IMR-90 (cell line): ENCODE measurements at regions not wholly inside any gene's neighbourhood (a gene's known extent, or its start where the extent isn't known, plus 50 kb on each side); places are given as distances from the start of the nearest gene placed in this dataset.

ENCODE experiments used
- ATAC-seq: fragments of 200-7000 bp; cut with Tn5 transposase; 2 replicates; pipeline ENCODE4 v1.9.1; 2020; ENCODE audit warnings: low read depth, mild to moderate bottlenecking, moderate library complexity
- BruUV-seq: library from RNA; stranded (reverse); fragments of 400-500 nt; replicated peaks from 2 replicates; lab custom pipeline; 2021; lab: Mats Ljungman, UMichigan
- CTCF ChIA-PET: fragments of 300-600 bp; formaldehyde crosslinking; extraction: SDS; loops from one replicate; lab custom pipeline; 2021; ENCODE audit warnings: antibody characterized with exemption; lab: Yijun Ruan, JAX
- POLR2A ChIA-PET: fragments of 300-600 bp; sonication (Branson Sonifier 250); formaldehyde crosslinking; loops from one replicate; lab custom pipeline; 2022; ENCODE audit warnings: antibody characterized with exemption; ENCODE audit not compliant: unreplicated experiment; lab: Charles Lee
- DNase-seq: peaks from one replicate; pipeline ENCODE4 v3.0.0; 2013
- H2AFZ ChIP-seq: replicated peaks from 2 replicates; pipeline ENCODE3; 2013; ENCODE audit warnings: low read length, mild to moderate bottlenecking; ENCODE audit not compliant: poor library complexity
- H2AK5ac ChIP-seq: 2 replicates; pipeline ENCODE4 v1.6.1; 2013; ENCODE audit warnings: low read depth, low read length, inconsistent platforms
- H2AK9ac ChIP-seq: replicated peaks from 2 replicates; pipeline ENCODE3; 2013; ENCODE audit warnings: mild to moderate bottlenecking, low read depth, low read length, moderate library complexity; ENCODE audit not compliant: poor library complexity
- H2BK120ac ChIP-seq: 2 replicates; pipeline ENCODE4 v1.6.1; 2013; ENCODE audit warnings: low read depth, low read length, inconsistent platforms
- H2BK15ac ChIP-seq: 3 replicates; pipeline ENCODE4 v1.6.1; 2013; ENCODE audit warnings: low read depth, low read length, inconsistent platforms
- H2BK20ac ChIP-seq: 2 replicates; pipeline ENCODE4 v1.6.1; 2013; ENCODE audit warnings: low read depth, mild to moderate bottlenecking, inconsistent platforms, low read length, moderate library complexity
- H2BK5ac ChIP-seq: 2 replicates; pipeline ENCODE4 v1.6.1; 2013; ENCODE audit warnings: mild to moderate bottlenecking, low read depth, low read length, inconsistent platforms; ENCODE audit not compliant: poor library complexity, severe bottlenecking
- H3K14ac ChIP-seq: replicated peaks from 2 replicates; pipeline ENCODE4 v1.6.1; 2013; ENCODE audit warnings: low read depth, low read length, inconsistent platforms
- H3K18ac ChIP-seq: 2 replicates; pipeline ENCODE4 v1.6.1; 2013; ENCODE audit warnings: low read depth, low read length, control low read depth
- H3K23ac ChIP-seq: 2 replicates; pipeline ENCODE4 v1.6.1; 2013; ENCODE audit warnings: low read depth, low read length, inconsistent platforms
- H3K27ac ChIP-seq: 2 replicates; pipeline ENCODE4 v1.5.1; 2013; ENCODE audit warnings: mild to moderate bottlenecking, control low read depth, low read length; ENCODE audit not compliant: insufficient read depth
- H3K27me3 ChIP-seq: 2 replicates; pipeline ENCODE4 v1.6.1; 2013; ENCODE audit warnings: low read length; ENCODE audit not compliant: control insufficient read depth, insufficient read depth
- H3K36me3 ChIP-seq: 2 replicates; pipeline ENCODE4 v1.6.1; 2013; ENCODE audit warnings: low read length, mixed read lengths; ENCODE audit not compliant: control insufficient read depth, insufficient read depth
- H3K4ac ChIP-seq: 2 replicates; pipeline ENCODE4 v1.6.1; 2013; ENCODE audit warnings: low read depth, low read length, inconsistent platforms
- H3K4me1 ChIP-seq: 2 replicates; pipeline ENCODE4 v1.6.1; 2013; ENCODE audit warnings: low read length, mixed read lengths; ENCODE audit not compliant: control insufficient read depth, insufficient read depth
- H3K4me2 ChIP-seq: 2 replicates; pipeline ENCODE4 v1.6.1; 2013; ENCODE audit warnings: low read depth, mild to moderate bottlenecking, control low read depth, low read length, moderate library complexity
- H3K4me3 ChIP-seq: 2 replicates; pipeline ENCODE4 v1.5.1; 2013; ENCODE audit warnings: low read depth, mild to moderate bottlenecking, control low read depth, low read length, moderate library complexity; ENCODE audit not compliant: insufficient read depth
- H3K56ac ChIP-seq: 2 replicates; pipeline ENCODE4 v1.6.1; 2013; ENCODE audit warnings: low read length, inconsistent platforms; ENCODE audit not compliant: insufficient read depth; ENCODE audit errors: extremely low read depth
- H3K79me1 ChIP-seq, 2 experiments: 2 replicates each; pipeline ENCODE4 v1.6.1; 2013; ENCODE audit warnings: low read length in 2 of 2, inconsistent platforms in 1 of 2, low read depth in 1 of 2
- H3K9ac ChIP-seq: 2 replicates; pipeline ENCODE4 v1.6.1; 2013; ENCODE audit warnings: low read depth, low read length, control low read depth
- H3K9me1 ChIP-seq: 2 replicates; pipeline ENCODE4 v1.6.1; 2013; ENCODE audit warnings: low read length, inconsistent platforms; ENCODE audit not compliant: insufficient read depth
- H3K9me3 ChIP-seq: 2 replicates; pipeline ENCODE4 v1.6.1; 2013; ENCODE audit warnings: low read length; ENCODE audit not compliant: control insufficient read depth, insufficient read depth
- H4K20me1 ChIP-seq: 2 replicates; pipeline ENCODE4 v1.6.1; 2013; ENCODE audit warnings: low read length, inconsistent platforms; ENCODE audit not compliant: insufficient read depth
- H4K5ac ChIP-seq: 2 replicates; pipeline ENCODE4 v1.6.1; 2013; ENCODE audit warnings: mild to moderate bottlenecking, low read depth, low read length, control low read depth
- H4K8ac ChIP-seq, 2 experiments: 2 replicates each; pipeline ENCODE4 v1.6.1; 2013; ENCODE audit warnings: low read depth in 2 of 2, low read length in 2 of 2, control low read depth in 1 of 2, inconsistent platforms in 1 of 2
- H4K91ac ChIP-seq: 2 replicates; pipeline ENCODE4 v1.6.1; 2013; ENCODE audit warnings: low read depth, low read length, inconsistent platforms; ENCODE audit not compliant: insufficient read depth
- BHLHE40 ChIP-seq: fragments of 150-350 bp; IDR thresholded peaks from 2 replicates; pipeline ENCODE4 v1.6.1; 2016; ENCODE audit warnings: mild to moderate bottlenecking, low read depth, low read length
- CHD1 ChIP-seq: IDR thresholded peaks from 2 replicates; pipeline ENCODE4 v1.6.1; 2012; ENCODE audit warnings: low read depth, low read length, improper control_type of control experiment
- MAFK ChIP-seq: IDR thresholded peaks from 2 replicates; pipeline ENCODE4 v1.6.1; 2012; ENCODE audit warnings: low read depth, low read length, improper control_type of control experiment
- MXI1 ChIP-seq: IDR thresholded peaks from 2 replicates; pipeline ENCODE4 v1.6.1; 2012; ENCODE audit warnings: low read depth, mild to moderate bottlenecking, low read length, moderate library complexity, borderline replicate concordance
- NFE2L2 ChIP-seq: fragments of 150-350 bp; IDR thresholded peaks from 2 replicates; pipeline ENCODE4 v1.6.1; 2016; ENCODE audit warnings: low read depth, mild to moderate bottlenecking, low read length
- POLR2A ChIP-seq: IDR thresholded peaks from 2 replicates; pipeline ENCODE4 v1.6.1; 2012; ENCODE audit warnings: mild to moderate bottlenecking, low read depth, low read length
- RAD21 ChIP-seq: IDR thresholded peaks from 2 replicates; pipeline ENCODE4 v1.6.1; 2012; ENCODE audit warnings: low read length, improper control_type of control experiment
- RCOR1 ChIP-seq: IDR thresholded peaks from 2 replicates; pipeline ENCODE4 v1.6.1; 2012; ENCODE audit warnings: mild to moderate bottlenecking, low read length, improper control_type of control experiment; ENCODE audit not compliant: insufficient replicate concordance
- RFX5 ChIP-seq: IDR thresholded peaks from 2 replicates; pipeline ENCODE4 v1.8.0; 2012; ENCODE audit warnings: low read depth, mild to moderate bottlenecking, low read length, moderate library complexity
- WGBS, 2 experiments: methylation state at CpG; one replicate each; pipeline versions ENCODE4 v1.1.5 to v1.1.7; 2013; ENCODE audit warnings: missing lambda C conversion rate in 2 of 2; ENCODE audit not compliant: insufficient read length in 1 of 2; ENCODE audit errors: extremely low coverage in 2 of 2; 5-methylcytosine and 5-hydroxymethylcytosine counted together
- dilution Hi-C: fragments of 300-500 bp; cut with HindIII; formaldehyde crosslinking; loops from one replicate; pipeline ENCODE4 v1.14.3; 2018; ENCODE audit warnings: low sequenced_read_pairs; ENCODE audit not compliant: unreplicated experiment
- in situ Hi-C: fragments of 300-500 bp; cut with MboI; formaldehyde crosslinking; loops from 3 replicates; pipeline ENCODE4 v1.14.3; 2019; ENCODE audit warnings: low sequenced_read_pairs, inconsistent platforms, mixed read lengths
- intact Hi-C: fragments of 100-400 bp; cut with micrococcal nuclease; formaldehyde crosslinking; loops from 2 replicates; pipeline ENCODE4 v1.10.0; 2022
- TF ChIP-seq, protein P1 (sequence below): fragments of 150-350 bp; IDR thresholded peaks from 2 replicates; pipeline ENCODE4 v1.6.1; 2016; ENCODE audit warnings: low read depth, mild to moderate bottlenecking, low read length, moderate library complexity, borderline replicate concordance
- TF ChIP-seq, protein P2 (sequence below): conservative IDR thresholded peaks from 2 replicates; pipeline ENCODE4 v1.5.1; 2012; ENCODE audit warnings: mild to moderate bottlenecking, low read depth, low read length, improper control_type of control experiment

DNA sequence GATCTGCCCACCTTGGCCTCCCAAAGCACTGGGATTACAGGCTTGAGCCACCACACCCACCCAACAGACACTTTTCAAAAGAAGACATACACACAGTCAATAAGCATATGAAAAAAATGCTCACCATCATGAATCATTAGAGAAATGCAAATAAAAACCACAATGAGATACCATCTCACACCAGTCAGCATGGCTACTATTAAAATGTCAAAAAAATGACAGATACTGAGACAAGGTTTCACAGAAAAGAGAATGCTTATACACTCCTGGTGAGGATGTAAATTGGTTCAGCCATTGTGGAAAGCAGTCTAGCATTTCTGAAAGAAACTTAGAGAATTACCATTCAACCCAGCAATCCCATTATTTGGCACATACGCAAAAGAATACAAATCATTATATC is 1947.2 kb downstream of the SUCLG1 start:
- Histone ChIP-seq H3K4me1 (no peaks in the 10 kb centered on the region), H3K9me3 (peaks cover 18% of the 10 kb centered on the region), H4K20me1 (no peaks in the 10 kb centered on the region), H3K9ac (no peak overlapping the region), H2AFZ (no peak overlapping the region), H3K79me1 (no peaks in the 10 kb centered on the region), H2AK5ac (no peak overlapping the region), H3K4me2 (no peak overlapping the region), H2BK5ac (no peak overlapping the region), H2AK9ac (no peak overlapping the region), H3K9me1 (no peaks in the 10 kb centered on the region), H4K91ac (no peak overlapping the region), H2BK15ac (no peak overlapping the region), H3K27ac (no peak overlapping the region), H4K8ac (no peak overlapping the region), H3K27me3 (no peaks in the 10 kb centered on the region), H3K36me3 (no peaks in the 10 kb centered on the region), H3K14ac (no peak overlapping the region), H4K5ac (no peak overlapping the region), H3K4ac (no peak overlapping the region), H3K18ac (no peak overlapping the region), H2BK120ac (no peak overlapping the region), H3K23ac (no peak overlapping the region), H3K4me3 (no peak overlapping the region), H2BK20ac (no peak overlapping the region), H3K56ac (no peak overlapping the region)
- intact Hi-C loops (no loop called here), in situ Hi-C loops (no loop called here), dilution Hi-C loops (no loop called here)
- no peak for TF ChIP-seq MXI1
- no peak for TF ChIP-seq RFX5
- TF ChIP-seq CHD1 = no peak
- TF ChIP-seq BHLHE40 = no peak
- no peak for TF ChIP-seq RCOR1
- TF ChIP-seq, protein P1, sequence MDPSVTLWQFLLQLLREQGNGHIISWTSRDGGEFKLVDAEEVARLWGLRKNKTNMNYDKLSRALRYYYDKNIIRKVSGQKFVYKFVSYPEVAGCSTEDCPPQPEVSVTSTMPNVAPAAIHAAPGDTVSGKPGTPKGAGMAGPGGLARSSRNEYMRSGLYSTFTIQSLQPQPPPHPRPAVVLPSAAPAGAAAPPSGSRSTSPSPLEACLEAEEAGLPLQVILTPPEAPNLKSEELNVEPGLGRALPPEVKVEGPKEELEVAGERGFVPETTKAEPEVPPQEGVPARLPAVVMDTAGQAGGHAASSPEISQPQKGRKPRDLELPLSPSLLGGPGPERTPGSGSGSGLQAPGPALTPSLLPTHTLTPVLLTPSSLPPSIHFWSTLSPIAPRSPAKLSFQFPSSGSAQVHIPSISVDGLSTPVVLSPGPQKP = no peak
- no peak for TF ChIP-seq POLR2A
- no peak for TF ChIP-seq NFE2L2
- TF ChIP-seq RAD21 = no peak
- TF ChIP-seq, protein P2, sequence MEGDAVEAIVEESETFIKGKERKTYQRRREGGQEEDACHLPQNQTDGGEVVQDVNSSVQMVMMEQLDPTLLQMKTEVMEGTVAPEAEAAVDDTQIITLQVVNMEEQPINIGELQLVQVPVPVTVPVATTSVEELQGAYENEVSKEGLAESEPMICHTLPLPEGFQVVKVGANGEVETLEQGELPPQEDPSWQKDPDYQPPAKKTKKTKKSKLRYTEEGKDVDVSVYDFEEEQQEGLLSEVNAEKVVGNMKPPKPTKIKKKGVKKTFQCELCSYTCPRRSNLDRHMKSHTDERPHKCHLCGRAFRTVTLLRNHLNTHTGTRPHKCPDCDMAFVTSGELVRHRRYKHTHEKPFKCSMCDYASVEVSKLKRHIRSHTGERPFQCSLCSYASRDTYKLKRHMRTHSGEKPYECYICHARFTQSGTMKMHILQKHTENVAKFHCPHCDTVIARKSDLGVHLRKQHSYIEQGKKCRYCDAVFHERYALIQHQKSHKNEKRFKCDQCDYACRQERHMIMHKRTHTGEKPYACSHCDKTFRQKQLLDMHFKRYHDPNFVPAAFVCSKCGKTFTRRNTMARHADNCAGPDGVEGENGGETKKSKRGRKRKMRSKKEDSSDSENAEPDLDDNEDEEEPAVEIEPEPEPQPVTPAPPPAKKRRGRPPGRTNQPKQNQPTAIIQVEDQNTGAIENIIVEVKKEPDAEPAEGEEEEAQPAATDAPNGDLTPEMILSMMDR = no peak
- no peak for TF ChIP-seq MAFK
- no TSS peak for BruUV-seq
- POLR2A ChIA-PET = no interaction called here
- ATAC-seq (no peak), DNase-seq (no peak)
- CTCF ChIA-PET = no interaction called here
- no CpG with 5 or more reads among the region's 1 CpG for WGBS, 2 experiments
